HG02870 (cell line): ENCODE measurements at regions not wholly inside any gene's neighbourhood (a gene's known extent, or its start where the extent isn't known, plus 50 kb on each side); places are given as distances from the start of the nearest gene placed in this dataset.

ENCODE experiments used
- ATAC-seq: cut with Tn5 transposase; IDR thresholded peaks from one replicate; pipeline ENCODE4 v1.9.1; 2021; ENCODE audit warnings: mild to moderate bottlenecking, moderate library complexity; ENCODE audit not compliant: unreplicated experiment

DNA sequence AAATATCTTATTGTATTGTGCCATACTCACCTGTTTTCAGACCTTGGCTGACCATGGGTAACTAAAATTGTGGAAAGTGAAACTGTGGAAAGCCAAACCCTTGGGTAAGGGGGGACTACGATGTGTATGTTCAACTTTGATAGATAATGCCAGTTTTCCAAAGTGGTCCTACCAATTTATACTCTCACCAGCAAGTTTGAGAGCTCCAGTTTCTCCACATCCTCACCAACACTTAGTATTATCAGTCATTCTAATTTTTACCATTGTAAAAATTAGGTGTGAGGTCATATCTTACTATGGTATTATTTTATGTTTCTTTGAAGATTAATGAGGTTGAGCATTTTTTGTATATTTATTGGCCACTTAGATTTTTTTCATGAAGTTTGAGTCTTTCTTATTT, 346.9 kb upstream of the PODXL start:
- no peak for ATAC-seq

DNA sequence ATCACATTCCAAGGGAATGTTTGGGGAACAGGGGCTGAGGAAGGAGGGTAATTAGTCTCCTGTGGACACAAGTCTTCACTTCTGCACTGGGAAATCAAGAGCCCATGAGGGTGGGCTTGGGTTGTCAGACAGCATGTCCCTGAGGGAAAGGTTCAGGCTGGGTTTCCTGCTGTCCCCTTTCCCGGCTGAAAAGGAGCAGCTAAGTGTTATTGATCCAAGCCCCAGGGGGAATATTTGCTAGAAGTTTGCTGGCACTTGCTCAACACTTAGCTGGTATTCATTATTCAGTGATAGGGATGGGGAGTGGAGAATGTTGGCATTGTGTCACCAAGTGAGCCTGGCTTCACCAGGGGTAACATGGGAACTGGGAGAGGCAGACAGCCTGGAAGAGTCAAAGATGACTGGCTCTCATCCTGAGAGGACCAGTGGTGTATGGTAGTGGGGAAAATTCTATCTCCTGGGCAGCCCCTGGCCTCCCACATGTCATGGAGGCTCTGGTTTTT, 344.4 kb upstream of the PODXL start:
- ATAC-seq = no peak

DNA sequence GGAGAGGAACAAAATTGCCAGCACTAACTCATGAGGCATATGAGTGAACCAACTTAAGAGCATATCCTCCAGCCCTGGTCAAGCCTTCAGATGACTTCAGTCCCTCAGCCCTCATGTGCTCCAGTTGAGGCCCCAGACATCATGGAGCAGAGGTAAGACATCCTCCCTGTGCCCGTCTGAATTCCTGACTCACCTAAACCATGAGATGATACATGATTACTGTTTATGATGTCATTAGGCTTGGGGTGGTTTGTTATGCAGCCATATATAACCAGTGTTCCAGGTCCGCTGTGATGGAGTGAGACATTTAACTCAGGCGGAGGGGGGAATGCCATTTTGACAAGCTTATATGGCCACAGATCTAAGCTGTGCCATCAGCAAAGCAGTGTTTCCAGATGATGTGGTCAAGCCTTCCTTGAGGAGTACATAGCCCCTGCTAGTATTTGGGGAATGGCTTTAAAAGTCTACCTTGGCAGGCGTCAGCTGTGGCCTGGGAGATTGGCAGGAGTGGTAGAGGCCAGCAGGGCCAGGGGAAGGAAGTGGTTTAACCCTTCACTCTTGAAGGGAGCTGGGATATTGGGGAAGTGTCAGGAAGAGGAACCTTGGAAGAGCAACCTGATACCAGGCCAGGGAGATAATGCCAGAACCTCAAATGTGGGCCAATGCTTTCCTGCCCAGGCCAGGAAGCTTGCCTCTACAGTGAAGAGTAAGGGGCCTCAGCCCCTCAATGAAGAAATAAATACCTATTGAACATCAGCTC, 343.0 kb upstream of the PODXL start:
- ATAC-seq = no peak

DNA sequence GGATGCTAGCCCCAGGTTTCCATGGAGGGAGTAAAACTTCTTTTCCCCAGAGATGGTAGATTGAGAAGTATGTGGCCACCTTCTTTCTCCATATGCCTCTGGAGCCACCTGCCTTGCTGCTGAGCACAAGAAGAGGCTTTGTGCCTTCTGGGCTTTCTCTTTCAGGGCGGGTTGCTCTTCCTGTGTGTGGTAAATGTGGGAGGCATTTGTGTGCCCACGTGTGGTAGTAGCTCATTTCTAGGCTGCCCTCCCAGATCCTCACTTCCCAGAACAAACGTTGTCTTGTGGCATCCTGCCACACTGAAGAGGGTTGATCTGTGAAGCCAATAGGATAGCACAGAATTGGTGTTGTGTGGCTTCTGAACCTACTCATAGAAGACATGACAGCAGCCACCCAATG, 342.0 kb upstream of the PODXL start:
- no peak for ATAC-seq

DNA sequence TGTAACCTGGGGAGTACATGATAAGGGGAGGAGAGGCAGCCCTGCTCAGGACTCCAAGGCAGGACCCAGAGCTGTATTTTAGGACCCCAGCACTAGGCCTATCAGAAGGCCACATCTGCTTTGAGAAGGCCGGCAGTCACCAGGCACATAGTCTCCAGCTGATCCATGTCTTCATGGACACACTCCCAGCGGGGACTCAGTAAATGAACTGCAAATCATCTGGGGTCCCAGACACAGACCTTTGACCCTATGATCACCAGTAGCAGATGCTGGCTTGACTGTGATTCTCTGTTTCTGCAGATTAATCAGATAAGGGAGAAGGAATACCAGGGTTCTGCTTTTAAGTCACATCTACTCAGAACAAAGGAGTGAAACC, 341.4 kb upstream of the PODXL start:
- no peak for ATAC-seq

DNA sequence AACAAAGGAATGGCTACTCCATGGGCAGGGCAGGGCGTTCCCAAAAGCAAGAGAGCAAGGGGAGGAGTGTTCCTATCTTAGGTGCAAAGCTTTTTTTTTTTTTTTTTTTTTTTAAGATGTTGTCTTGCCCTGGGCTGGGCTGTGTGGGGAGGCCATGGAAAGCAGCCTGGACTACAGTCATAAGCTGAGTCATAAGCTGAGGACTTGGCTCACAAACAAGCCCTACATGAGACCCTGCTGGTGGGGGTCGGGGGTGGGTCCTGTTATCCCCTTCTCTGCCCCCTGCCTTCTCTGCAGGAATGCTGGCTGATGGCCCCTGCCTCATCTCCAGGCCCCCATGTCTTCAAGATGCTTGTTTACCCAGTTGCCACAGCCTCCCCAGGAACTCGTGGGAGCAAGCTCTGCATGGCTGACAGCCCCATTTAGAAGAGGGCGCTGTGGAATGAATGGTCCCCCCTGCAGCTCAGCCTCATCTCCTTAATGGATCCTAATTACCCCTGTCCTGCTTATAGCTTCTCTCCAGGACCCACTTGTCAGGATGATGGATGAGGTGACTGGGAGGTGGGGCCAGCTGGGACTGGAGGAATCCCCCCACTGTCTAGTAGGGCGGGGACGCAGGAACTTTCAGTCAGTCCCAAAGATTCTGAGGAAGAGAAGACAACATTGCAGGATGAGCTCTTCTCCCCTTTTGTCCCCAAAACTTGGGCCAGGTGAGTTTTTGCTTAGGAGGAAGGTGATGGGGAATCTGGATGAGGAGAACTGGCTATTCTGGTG, 340.8 kb upstream of the PODXL start:
- no peak for ATAC-seq

DNA sequence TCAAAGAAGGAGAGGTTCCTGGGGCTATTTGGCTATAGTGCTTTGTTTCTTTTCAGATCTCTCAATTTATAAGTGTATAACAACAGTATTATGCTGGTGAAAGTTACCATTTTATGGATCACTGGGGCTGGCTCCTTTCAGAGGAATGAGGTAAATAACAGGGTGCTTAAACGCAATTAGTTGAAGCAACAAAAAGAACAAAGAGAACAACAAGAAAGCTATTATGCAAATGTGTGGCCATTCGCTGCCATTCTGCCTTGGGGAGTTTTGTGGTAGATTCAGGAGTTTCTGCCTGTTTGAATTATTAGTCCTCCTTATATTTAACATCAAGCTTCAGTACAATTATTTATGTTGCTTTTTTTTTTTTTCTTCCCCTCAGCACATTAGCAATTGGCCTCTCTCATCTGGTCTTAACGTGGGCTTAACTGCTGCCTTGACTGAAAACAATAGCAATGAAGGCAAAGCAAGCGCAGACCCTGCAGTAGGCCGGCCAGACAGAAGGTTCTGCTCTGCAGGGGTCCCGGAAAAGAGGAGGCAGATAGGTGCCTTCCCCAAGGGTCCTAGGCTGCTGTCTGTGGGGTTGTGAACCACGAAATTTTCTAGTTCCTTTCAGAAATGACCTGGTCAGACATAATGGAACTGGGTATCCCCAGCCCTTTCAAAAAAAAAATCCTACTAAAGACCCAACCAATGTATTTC, 339.9 kb upstream of the PODXL start:
- no peak for ATAC-seq

DNA sequence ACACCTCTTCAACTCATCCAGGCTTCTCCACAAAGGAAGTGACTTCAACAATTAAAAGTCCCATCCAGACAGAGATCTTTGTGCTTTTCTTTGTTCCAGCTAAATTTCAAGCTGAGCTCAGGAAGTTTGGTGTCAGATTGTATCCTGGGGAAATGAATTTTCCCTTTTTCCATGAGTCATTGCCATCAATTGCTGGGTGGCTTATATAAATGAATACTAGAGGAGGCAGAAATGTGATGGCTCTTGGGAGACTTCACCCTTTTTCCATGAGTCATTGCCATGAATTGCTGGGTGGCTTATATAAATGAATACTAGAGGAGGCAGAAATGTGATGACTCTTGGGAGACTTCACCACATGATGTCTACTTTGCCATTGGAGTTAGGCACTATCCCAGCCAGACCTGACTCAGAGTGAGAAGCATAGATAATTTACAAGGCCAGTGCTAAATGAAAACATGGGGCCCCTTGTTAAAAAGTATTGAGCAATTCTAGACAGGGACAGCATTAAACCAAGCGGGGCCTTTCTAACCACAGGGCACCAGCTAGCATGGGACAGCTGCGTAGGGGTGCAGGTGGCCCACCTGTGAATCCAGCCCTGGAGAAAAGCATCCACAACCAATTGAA, 339.2 kb upstream of the PODXL start:
- ATAC-seq = no peak

DNA sequence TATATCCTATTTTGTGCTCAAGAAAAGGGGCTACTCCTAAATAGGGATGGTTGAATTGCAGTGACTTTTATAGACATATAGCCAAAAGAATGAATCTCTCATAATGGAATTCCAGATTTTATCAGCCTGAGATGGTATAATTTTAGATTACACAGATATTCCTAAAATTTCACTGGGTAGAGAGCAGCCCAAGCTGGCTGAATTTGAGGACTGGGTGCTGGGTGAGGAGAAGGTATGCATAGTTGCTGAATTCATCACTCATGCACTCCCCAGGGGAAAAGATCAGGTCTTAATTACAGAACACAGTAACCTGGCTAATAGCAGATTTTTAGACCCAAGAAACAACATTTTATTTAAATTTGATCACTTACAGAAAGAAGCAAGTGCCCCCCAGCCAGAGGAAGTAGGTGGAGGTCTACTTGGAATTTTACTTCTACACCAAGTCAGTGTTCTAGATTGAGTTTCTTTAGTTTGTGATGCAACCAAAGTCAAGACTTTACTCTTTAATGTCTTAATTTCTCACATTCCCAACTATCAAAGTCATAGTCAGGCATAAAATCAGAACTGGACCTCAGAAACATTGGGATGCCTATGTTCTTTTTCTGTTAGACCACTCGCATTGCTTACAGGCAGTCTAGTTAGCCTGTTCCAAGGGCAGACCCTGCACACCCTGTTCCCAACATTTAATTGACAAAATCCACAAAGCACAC, 337.4 kb upstream of the PODXL start:
- no peak for ATAC-seq

DNA sequence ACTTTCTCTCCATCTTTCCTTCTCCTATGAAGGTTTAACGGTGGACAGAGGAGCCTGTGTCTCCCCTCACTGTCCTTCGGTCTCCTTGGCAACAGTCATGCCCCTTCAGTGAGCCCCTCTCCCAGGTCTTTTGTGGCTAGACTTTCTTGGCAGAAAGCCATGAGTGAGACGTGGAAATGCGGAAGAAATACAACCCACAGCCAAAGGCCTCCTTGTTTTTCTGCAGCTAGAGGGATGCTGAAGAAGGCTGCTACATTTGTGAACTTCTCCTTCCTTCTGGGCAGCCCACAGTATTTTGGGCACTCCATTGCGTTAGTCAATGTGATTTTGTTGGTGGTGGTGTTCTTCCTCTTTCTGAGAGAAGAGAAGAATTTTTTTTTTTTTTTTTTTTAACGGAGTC, 333.7 kb upstream of the PODXL start:
- no peak for ATAC-seq

DNA sequence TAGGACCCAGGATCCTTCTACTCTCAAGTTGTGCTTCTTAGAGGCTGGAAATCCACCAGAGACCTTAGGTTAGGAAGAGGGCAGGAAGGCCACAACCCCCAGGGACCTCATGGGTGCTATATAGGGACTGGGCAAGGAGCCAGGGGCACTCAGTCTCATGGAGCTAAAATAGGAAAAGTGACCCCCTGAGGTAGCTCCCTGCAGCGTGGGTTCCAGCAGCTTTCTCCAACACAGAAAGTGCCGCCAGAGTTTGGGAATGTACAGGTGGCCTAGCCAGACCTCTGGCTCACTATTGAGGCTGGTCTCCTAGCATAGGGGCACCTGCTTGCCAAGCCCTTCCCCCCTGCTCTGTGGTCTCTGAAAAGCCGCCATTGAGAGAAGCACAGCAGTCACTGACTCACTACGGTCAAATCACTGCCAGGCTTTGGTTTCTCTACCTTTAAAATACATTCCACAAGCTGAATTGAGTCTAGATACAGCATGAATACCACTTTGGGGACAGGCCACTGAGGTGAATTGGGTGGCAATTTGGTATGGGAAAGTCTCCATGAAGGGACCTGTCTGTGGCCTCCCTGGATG, 333.2 kb upstream of the PODXL start:
- no peak for ATAC-seq

DNA sequence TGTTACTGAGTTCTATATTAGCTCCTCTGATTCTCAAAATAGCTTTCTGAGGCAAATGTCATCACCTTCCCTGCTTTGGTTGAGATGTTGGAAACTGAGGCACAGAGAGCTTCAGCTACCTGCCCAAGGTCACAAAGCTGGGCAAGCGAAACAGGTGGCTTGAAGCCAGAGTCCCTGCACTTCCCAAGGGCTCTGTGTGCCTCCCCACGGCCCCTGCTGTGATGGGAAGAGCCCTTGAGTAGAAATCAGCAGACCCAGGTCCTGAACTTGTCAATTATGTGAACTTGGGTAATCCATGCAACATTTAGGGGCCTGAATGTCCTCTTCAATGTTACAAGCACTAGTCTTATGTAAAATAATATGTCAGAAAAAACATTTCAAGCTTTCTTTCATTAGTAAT, 327.3 kb upstream of the PODXL start:
- no peak for ATAC-seq

DNA sequence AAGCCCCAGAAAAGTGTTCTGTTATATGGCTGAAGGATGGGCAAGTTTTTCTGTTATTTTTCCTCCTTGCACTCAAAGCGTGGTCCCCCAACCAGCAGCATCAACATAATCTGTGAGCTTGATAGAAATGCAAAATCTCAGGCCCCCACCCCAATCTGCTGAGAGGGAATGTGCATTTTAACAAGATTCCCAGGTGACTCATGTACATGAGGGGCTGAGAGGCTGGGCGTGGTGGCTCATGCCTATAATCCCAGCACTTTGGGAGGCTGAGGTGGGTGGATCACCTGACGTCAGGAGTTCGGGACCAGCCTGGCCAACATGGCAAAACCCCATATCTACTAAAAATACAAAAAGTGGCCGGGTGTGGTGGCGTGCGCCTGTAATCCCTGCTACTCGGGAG, 326.8 kb upstream of the PODXL start:
- no peak for ATAC-seq

DNA sequence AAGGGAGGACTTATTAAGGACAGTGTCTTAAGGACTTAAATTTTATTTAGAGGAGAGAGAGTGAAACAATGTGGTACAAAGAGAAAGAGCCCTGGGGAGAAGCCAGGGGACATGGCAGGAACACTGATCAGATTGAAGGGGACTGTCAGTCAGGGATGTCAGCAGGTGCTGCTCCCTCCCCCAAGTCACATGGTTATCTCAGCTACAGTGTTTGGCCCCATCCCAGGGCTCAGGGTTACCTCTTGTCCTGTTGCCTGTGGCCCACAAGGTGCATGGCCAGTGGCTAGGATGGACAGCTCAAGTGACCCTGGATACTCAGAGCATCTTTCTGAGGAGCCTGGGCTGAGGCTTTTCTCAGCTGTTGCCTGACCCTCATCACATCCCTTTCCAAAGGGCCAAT, 325.9 kb upstream of the PODXL start:
- no peak for ATAC-seq

DNA sequence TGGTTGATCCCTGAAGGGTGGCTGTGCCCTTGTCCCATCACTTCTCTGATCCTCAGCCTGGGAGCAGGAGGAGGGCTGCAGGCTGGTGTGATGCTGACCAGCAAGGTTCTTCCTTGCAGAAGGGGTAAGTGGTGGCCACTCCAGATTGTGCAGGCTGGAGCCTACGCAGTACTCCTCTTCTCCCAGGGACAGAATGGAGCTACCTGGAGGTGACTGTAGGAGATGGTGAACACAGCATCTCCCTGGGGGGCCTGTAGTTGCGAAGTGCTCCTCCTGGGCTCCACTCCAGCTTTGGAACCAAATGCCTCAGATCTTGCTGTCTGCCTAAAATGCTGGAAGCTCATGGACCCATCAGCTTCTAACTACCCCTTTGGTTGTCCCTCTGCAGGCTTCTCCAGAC, 323.6 kb upstream of the PODXL start:
- ATAC-seq = no peak

DNA sequence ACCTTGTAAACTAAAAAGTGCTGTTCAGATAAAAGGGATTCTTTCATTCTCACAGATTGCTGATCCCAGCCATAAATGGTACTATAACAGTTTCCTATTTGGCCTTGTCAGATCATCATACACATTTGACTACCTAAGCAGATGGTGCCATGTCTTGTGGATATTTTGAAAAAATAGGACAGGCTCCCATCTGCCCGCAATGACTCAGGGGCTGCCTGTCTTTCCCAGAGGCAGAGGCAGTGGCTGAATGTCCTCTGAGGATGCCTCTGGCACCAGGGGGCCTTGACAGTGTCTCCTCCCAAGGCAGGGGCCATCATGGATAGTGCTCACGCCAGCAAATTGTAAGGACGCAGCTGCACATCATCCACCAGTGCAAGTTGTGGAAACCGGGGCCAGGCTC, 323.0 kb upstream of the PODXL start:
- ATAC-seq = no peak

DNA sequence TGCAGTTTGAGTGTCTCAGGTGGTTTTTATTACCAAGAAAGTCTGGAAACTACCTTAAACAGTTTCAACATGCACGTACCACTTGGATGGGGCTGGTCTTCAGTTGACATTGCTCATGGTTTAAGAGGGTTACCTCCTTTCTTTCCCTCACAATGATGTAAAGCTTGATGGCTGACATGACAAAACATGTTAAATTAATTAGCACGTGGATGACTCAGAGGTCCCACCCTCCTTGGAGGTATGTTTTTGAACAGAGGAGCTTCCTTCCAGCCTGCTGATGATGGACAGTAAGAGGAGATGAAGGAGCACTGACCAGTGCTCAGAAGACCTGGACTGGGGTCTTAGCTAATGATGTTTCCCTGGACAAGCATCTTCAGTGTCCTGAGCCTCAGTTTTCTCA, 322.3 kb upstream of the PODXL start:
- no peak for ATAC-seq

DNA sequence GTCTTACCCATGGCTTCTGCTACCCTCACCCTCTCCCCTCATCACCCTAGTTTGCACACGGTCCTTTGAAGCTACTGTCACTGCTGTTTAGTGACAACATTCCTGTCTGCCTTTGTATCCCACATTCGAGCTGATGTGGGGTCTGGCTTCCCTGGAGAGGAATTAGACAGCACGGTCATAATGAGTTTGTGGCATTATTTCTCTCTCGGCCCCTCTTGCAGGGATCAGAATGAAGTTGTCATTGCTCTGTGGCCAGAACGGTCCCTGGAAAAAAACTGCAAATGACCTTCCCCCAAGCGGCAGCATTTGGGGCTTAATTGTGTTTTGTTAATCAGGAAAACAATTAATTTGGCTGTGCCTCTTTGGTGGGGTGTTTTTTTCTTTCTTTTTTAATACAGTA, 317.2 kb upstream of the PODXL start:
- ATAC-seq = no peak

DNA sequence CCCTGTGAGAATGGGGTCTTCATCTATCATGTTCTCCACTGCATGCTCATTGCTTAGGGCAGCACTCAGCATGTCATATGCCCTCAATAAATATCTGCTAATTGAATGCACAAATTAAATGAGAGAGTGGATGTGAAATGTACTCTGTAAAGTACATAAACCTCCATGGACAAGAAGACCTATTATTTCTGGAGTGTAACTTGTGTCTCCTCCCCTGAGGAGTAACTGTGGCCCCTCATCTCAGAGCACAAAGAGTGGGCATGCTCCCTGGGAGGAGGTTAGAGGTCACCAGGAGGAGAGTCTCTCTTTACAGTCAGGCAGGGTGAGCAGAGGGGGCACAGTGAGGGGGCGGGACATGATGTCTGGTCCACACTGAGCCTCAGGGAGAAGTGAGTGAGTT, 313.6 kb upstream of the PODXL start:
- no peak for ATAC-seq

DNA sequence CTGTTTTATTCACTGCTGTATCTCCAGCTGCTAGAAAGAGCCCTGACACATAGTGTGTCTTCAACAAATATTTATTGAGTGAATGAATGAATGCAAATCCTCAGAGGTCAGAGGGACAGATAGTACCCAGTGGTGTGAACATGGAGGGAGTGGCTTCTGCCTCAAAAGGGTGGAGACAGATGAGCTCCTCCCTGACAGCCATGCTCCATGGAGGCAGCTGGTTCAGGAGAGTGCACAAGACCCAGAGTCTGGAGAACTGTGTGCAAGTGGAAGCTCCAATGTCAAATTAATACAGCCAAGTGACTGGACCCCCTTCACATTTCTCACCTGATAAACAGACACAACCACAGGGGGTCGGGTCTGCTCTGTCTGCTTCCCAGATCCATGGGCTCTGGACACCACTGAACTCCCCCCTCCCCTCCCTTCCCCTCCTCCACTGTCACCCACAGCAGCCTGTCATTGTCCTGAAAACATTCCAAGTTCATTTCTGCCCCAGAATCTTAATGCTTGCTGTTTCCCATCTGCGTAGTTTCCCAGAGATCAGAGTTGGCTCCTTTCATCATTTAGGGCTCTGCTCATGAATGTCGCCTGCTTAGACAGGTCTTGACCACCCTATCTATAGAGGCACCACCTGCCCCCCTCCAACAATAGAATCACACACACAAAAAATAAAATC, 312.9 kb upstream of the PODXL start:
- ATAC-seq = no peak
